ENCODE measurements at regions not wholly inside any gene's neighbourhood (a gene's known extent, or its start where the extent isn't known, plus 50 kb on each side); places are given as distances from the start of the nearest gene placed in this dataset.
"Not testable (repeated sequence)": the region's sequence is repeated elsewhere in the genome, so short reads cannot be mapped to it uniquely, and the experiment has no call there.

DNA sequence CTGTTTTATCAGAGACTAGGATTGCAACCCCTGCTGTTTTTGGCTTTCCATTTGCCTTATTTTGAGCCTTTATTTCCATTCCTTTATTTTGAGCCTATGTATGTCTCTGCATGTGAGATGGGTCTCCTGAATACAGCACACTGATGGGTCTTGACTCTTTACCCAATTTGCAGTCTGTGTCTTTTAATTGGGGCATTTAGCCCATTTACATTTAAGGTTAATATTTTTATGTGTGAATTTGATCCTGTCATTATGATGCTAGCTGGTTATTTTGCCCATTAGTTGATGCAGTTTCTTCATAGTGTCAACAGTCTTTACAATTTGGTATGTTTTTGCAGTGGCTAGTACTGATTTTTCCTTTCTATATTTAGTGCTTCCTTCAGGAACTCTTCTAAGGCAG lies 88.5 kb upstream of the HCCS start:
- TF ChIP-seq, protein P1, sequence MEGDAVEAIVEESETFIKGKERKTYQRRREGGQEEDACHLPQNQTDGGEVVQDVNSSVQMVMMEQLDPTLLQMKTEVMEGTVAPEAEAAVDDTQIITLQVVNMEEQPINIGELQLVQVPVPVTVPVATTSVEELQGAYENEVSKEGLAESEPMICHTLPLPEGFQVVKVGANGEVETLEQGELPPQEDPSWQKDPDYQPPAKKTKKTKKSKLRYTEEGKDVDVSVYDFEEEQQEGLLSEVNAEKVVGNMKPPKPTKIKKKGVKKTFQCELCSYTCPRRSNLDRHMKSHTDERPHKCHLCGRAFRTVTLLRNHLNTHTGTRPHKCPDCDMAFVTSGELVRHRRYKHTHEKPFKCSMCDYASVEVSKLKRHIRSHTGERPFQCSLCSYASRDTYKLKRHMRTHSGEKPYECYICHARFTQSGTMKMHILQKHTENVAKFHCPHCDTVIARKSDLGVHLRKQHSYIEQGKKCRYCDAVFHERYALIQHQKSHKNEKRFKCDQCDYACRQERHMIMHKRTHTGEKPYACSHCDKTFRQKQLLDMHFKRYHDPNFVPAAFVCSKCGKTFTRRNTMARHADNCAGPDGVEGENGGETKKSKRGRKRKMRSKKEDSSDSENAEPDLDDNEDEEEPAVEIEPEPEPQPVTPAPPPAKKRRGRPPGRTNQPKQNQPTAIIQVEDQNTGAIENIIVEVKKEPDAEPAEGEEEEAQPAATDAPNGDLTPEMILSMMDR (IDR thresholded peaks at IDR 0.05), result not testable (repeated sequence)
- TF ChIP-seq EZH2 (IDR thresholded peaks at IDR 0.05), result not testable (repeated sequence)

Measured in neural progenitor cell (in vitro differentiated cells).